ENCODE measurements at regions not wholly inside any gene's neighbourhood (a gene's known extent, or its start where the extent isn't known, plus 50 kb on each side); places are given as distances from the start of the nearest gene placed in this dataset.

DNA sequence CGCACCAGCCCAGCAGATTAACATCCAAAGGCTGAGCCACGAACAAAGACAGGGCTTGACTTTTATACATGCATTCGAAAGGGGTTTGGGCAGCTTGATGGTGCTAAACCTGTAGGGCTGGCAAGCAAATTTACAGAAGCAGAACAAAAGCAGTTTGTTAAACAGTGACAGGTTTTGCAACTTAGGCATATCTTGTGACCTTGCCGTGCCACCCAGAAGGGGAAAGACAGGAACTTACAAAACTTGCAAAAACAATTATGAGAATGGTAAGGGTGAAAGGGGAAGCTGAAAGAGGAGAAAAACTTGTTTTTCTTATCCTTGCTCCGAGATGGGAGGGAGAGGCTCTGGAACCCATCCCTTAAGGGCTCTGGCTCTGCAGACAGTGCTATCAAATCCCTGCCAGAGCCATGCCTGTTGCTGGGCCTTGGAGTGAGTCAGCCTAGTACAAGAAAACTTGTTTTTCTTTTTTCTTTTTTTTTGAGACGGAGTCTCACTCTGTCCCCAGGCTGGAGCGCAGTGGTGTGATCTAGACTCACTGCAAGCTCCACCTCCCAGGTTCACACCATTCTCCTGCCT is 1325.2 kb upstream of the PRR20A start:
- H3K36me3 ChIP-seq (ENCODE audit: control insufficient read depth in 2 of 3, insufficient read depth in 3 of 3, low read length in 3 of 3), result no peaks in the 10 kb centered on the region
- H3K27ac ChIP-seq (ENCODE audit: low read depth in 2 of 2, low read length in 2 of 2), result no peak overlapping the region
- DNase-seq, result peak in 1 of 5 donors; percentile 0
- no peak overlapping the region for H3K4me3 ChIP-seq (ENCODE audit: low read length in 3 of 3)
- no peaks in the 10 kb centered on the region for H3K27me3 ChIP-seq (ENCODE audit: control insufficient read depth, insufficient read depth, low read length)
- H3K9ac ChIP-seq (ENCODE audit: low read length in 3 of 3), result no peak overlapping the region
- no peaks in the 10 kb centered on the region for H3K4me1 ChIP-seq (ENCODE audit: control insufficient read depth in 2 of 3, insufficient read depth in 2 of 3, low read depth in 1 of 3, low read length in 3 of 3)
- H3K9me3 ChIP-seq (ENCODE audit: control insufficient read depth in 2 of 3, insufficient read depth in 1 of 3, low read length in 3 of 3), result no peaks in the 10 kb centered on the region
- TF ChIP-seq, protein P1, sequence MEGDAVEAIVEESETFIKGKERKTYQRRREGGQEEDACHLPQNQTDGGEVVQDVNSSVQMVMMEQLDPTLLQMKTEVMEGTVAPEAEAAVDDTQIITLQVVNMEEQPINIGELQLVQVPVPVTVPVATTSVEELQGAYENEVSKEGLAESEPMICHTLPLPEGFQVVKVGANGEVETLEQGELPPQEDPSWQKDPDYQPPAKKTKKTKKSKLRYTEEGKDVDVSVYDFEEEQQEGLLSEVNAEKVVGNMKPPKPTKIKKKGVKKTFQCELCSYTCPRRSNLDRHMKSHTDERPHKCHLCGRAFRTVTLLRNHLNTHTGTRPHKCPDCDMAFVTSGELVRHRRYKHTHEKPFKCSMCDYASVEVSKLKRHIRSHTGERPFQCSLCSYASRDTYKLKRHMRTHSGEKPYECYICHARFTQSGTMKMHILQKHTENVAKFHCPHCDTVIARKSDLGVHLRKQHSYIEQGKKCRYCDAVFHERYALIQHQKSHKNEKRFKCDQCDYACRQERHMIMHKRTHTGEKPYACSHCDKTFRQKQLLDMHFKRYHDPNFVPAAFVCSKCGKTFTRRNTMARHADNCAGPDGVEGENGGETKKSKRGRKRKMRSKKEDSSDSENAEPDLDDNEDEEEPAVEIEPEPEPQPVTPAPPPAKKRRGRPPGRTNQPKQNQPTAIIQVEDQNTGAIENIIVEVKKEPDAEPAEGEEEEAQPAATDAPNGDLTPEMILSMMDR (IDR thresholded peaks at IDR 0.05; ENCODE audit: borderline replicate concordance, extremely low read depth, insufficient read depth), result no peak
- no peak for FAIRE-seq
- intact Hi-C loops (cut with DNase I), result no loop called here

DNA sequence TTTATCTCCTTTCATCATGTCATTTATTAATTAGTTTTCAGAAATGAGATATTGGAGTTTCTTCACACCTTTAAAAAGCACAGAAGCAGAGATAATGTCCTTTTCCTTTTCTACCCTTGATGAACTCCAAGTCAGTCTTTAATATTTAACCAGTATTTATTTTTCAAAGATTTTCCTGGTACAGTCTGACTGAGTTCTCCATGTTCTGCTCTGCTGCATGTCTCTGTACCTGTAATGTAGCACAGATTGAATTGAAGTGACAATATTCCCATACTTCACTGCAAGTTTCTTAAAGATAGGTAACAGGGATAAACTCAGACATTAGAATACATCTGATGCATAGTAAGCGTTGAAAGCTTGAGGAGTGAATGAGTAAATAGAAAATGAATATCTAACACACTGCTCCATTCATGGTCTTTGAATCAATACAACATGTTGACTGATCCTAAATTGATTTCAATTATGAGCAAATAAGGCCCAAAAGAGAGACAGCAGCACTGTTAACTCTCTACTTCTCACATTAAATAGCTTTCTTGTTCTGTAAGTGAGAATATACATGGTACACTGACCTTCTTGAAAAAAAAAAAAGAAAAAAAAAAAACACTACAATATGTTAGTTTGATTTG is 1323.6 kb upstream of the PRR20A start:
- H3K36me3 ChIP-seq (ENCODE audit: control insufficient read depth in 2 of 3, insufficient read depth in 3 of 3, low read length in 3 of 3), result no peaks in the 10 kb centered on the region
- H3K4me1 ChIP-seq (ENCODE audit: control insufficient read depth in 2 of 3, insufficient read depth in 2 of 3, low read depth in 1 of 3, low read length in 3 of 3), result no peaks in the 10 kb centered on the region
- H3K4me3 ChIP-seq (ENCODE audit: low read length in 3 of 3), result no peak overlapping the region
- H3K27ac ChIP-seq (ENCODE audit: low read depth in 2 of 2, low read length in 2 of 2), result no peak overlapping the region
- H3K9me3 ChIP-seq (ENCODE audit: control insufficient read depth in 2 of 3, insufficient read depth in 1 of 3, low read length in 3 of 3), result no peaks in the 10 kb centered on the region
- no peak for FAIRE-seq
- TF ChIP-seq, protein P1 (IDR thresholded peaks at IDR 0.05; ENCODE audit: borderline replicate concordance, extremely low read depth, insufficient read depth), result no peak
- intact Hi-C loops (cut with DNase I), result no loop called here
- DNase-seq, result peak in 1 of 5 donors; percentile 2
- H3K27me3 ChIP-seq (ENCODE audit: control insufficient read depth, insufficient read depth, low read length), result no peaks in the 10 kb centered on the region
- no peak overlapping the region for H3K9ac ChIP-seq (ENCODE audit: low read length in 3 of 3)

DNA sequence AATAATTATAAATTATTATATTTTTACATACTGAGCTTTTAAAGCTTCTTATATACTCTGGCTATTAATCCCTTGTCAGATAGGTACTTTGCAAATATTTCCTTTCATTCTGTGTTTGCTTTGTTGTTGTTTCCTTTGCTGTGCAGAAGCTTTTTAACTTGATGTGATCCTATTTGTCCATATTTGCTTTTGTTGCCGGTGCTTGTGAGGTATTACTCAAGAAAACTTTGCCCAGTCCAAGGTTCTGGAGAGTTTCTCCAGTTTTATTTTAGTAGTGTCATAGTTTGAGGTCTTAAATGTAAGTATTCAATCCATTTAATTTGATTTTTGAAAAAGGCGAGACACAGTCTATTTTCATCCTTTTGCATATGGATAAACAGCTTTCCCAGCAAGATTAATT is 1319.9 kb upstream of the PRR20A start:
- TF ChIP-seq, protein P1 (IDR thresholded peaks at IDR 0.05; ENCODE audit: borderline replicate concordance, extremely low read depth, insufficient read depth), result no peak
- Histone ChIP-seq H3K9me3 (ENCODE audit: control insufficient read depth in 2 of 3, insufficient read depth in 1 of 3, low read length in 3 of 3) (no peaks in the 10 kb centered on the region), H3K4me3 (ENCODE audit: low read length in 3 of 3) (no peak overlapping the region), H3K9ac (ENCODE audit: low read length in 3 of 3) (no peak overlapping the region), H3K36me3 (ENCODE audit: control insufficient read depth in 2 of 3, insufficient read depth in 3 of 3, low read length in 3 of 3) (no peaks in the 10 kb centered on the region), H3K27me3 (ENCODE audit: control insufficient read depth, insufficient read depth, low read length) (no peaks in the 10 kb centered on the region), H3K27ac (ENCODE audit: low read depth in 2 of 2, low read length in 2 of 2) (no peak overlapping the region), H3K4me1 (ENCODE audit: control insufficient read depth in 2 of 3, insufficient read depth in 2 of 3, low read depth in 1 of 3, low read length in 3 of 3) (no peaks in the 10 kb centered on the region)
- intact Hi-C loops (cut with DNase I), result no loop called here
- FAIRE-seq (no peak), DNase-seq (no peak)

All from kidney (tissue), 13 donors.